Caki2 (cell line): ENCODE measurements at regions not wholly inside any gene's neighbourhood (a gene's known extent, or its start where the extent isn't known, plus 50 kb on each side); places are given as distances from the start of the nearest gene placed in this dataset.

Experiments
- DNase-seq: peaks from one replicate; pipeline ENCODE4 v3.0.0-alpha.2; 2015; ENCODE audit warnings: low read depth
- in situ Hi-C: cut with HindIII; loops from 2 replicates; pipeline ENCODE4 v1.10.0; 2016; ENCODE audit warnings: low sequenced_read_pairs, low pct_unique_long_range_greater_than_20kb, mixed read lengths

- in situ Hi-C loops = no loop called here
- no peak for DNase-seq
Measured at GRCh38 chr11:69883292-69884255, 64.4 kb upstream of the FGF3 start.

- no peak for DNase-seq
- in situ Hi-C loops = no loop called here
Measured at GRCh38 chr11:69884286-69884685, 65.1 kb upstream of the FGF3 start.

- in situ Hi-C loops = no loop called here
- DNase-seq = no peak
Measured at GRCh38 chr11:69884751-69885150, 65.5 kb upstream of the FGF3 start.

- no peak for DNase-seq
- in situ Hi-C loops = no loop called here
Measured at GRCh38 chr11:69887330-69887729, 68.1 kb upstream of the FGF3 start.

GRCh38 chr11:69887841-69888427, 68.7 kb upstream of the FGF3 start:
- in situ Hi-C loops = no loop called here

GRCh38 chr11:69888483-69889181, 69.4 kb upstream of the FGF3 start:
- DNase-seq = peak; percentile 53
- in situ Hi-C loops = no loop called here

More at GRCh38 chr11:69887841-69888427, 68.7 kb upstream of the FGF3 start:
- no peak for DNase-seq

GRCh38 chr11:69889400-69890318, 70.4 kb upstream of the FGF3 start:
- in situ Hi-C loops = no loop called here
- DNase-seq = no peak

- DNase-seq = no peak
- in situ Hi-C loops = no loop called here
Measured at GRCh38 chr11:69890476-69890875, 71.3 kb upstream of the FGF3 start.

GRCh38 chr11:69891421-69892236, 72.4 kb upstream of the FGF3 start:
- DNase-seq = peak; percentile 57
- in situ Hi-C loops = no loop called here

GRCh38 chr11:69892237-69892985, 73.2 kb upstream of the FGF3 start:
- in situ Hi-C loops = no loop called here

GRCh38 chr11:69892986-69893555, 73.9 kb upstream of the FGF3 start:
- in situ Hi-C loops = no loop called here
- DNase-seq = no peak

More at GRCh38 chr11:69892237-69892985, 73.2 kb upstream of the FGF3 start:
- DNase-seq = peak; percentile 28

GRCh38 chr11:69893631-69894030, 74.4 kb upstream of the FGF3 start:
- in situ Hi-C loops = no loop called here
- no peak for DNase-seq

- in situ Hi-C loops = no loop called here
- no peak for DNase-seq
Measured at GRCh38 chr11:69894181-69894611, 75.0 kb upstream of the FGF3 start.

GRCh38 chr11:69894648-69895047, 75.4 kb upstream of the FGF3 start:
- in situ Hi-C loops = no loop called here

GRCh38 chr11:69896250-69896649, 77.0 kb upstream of the FGF3 start:
- DNase-seq = no peak
- in situ Hi-C loops = no loop called here

More at GRCh38 chr11:69894648-69895047, 75.4 kb upstream of the FGF3 start:
- DNase-seq = no peak

- in situ Hi-C loops = no loop called here
- DNase-seq = no peak
Measured at GRCh38 chr11:69898123-69898522, 78.9 kb upstream of the FGF3 start.
